ENCODE measurements at regions not wholly inside any gene's neighbourhood (a gene's known extent, or its start where the extent isn't known, plus 50 kb on each side); places are given as distances from the start of the nearest gene placed in this dataset.
"Not testable (repeated sequence)": the region's sequence is repeated elsewhere in the genome, so short reads cannot be mapped to it uniquely, and the experiment has no call there.

- H3K4me1 ChIP-seq (ENCODE audit: control insufficient read depth in 2 of 2, insufficient read depth in 2 of 2, low read length in 2 of 2) = peaks cover 10 to 14% of the 10 kb centered on the region in 2 donors
- H3K36me3 ChIP-seq (ENCODE audit: control insufficient read depth in 2 of 2, insufficient read depth in 2 of 2, low read length in 2 of 2) = no peaks in the 10 kb centered on the region
- H3K9me3 ChIP-seq (ENCODE audit: control insufficient read depth in 2 of 2, low read length in 2 of 2) = no peaks in the 10 kb centered on the region
- no peak overlapping the region for H3K4me3 ChIP-seq (ENCODE audit: low read length in 2 of 2)
- no peak overlapping the region for H3K27ac ChIP-seq (ENCODE audit: low read depth in 2 of 2, low read length in 2 of 2)
- no peak overlapping the region for H3K9ac ChIP-seq (ENCODE audit: low read depth in 1 of 2, low read length in 2 of 2)
- no peaks in the 10 kb centered on the region for H3K27me3 ChIP-seq (ENCODE audit: control insufficient read depth in 2 of 2, insufficient read depth in 2 of 2, low read length in 2 of 2)
Measured at GRCh38 chr7:101724957-101725356, 92.5 kb upstream of the CUX1 start.

GRCh38 chr7:101725921-101726320, 91.5 kb upstream of the CUX1 start:
- no peaks in the 10 kb centered on the region for H3K27me3 ChIP-seq (ENCODE audit: control insufficient read depth in 2 of 2, insufficient read depth in 2 of 2, low read length in 2 of 2)
- H3K9me3 ChIP-seq (ENCODE audit: control insufficient read depth in 2 of 2, low read length in 2 of 2) = no peaks in the 10 kb centered on the region
- H3K27ac ChIP-seq (ENCODE audit: low read depth in 2 of 2, low read length in 2 of 2) = no peak overlapping the region
- H3K36me3 ChIP-seq (ENCODE audit: control insufficient read depth in 2 of 2, insufficient read depth in 2 of 2, low read length in 2 of 2) = no peaks in the 10 kb centered on the region
- H3K4me3 ChIP-seq (ENCODE audit: low read length in 2 of 2) = no peak overlapping the region
- H3K9ac ChIP-seq (ENCODE audit: low read depth in 1 of 2, low read length in 2 of 2) = no peak overlapping the region
- H3K4me1 ChIP-seq (ENCODE audit: control insufficient read depth in 2 of 2, insufficient read depth in 2 of 2, low read length in 2 of 2) = peaks cover 10 to 16% of the 10 kb centered on the region in 2 donors

DNA sequence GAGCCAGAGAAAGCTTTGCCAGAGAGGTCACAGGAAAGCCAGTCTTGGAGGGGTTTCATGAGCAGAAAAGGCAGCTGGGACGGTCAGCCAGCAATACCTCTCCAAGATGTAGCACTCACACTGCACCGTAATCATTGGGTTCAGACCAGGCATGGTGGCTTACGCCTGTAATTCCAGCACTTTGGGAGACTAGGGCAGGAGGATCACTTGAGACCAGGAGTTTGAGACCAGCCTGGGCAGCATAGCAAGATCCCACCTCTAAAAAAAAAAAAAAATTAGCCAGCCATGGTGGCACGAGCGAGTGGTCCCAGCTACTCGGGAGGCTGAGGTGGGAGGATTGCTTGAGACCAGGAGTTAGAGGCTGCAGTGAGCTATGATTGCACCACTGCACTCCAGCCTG, 90.2 kb upstream of the CUX1 start:
- no peaks in the 10 kb centered on the region for H3K9me3 ChIP-seq (ENCODE audit: control insufficient read depth in 2 of 2, low read length in 2 of 2)
- no peak overlapping the region for H3K9ac ChIP-seq (ENCODE audit: low read depth in 1 of 2, low read length in 2 of 2)
- H3K4me3 ChIP-seq (ENCODE audit: low read length in 2 of 2) = no peak overlapping the region
- H3K4me1 ChIP-seq (ENCODE audit: control insufficient read depth in 2 of 2, insufficient read depth in 2 of 2, low read length in 2 of 2) = peaks cover 10 to 16% of the 10 kb centered on the region in 2 donors
- H3K27ac ChIP-seq (ENCODE audit: low read depth in 2 of 2, low read length in 2 of 2) = no peak overlapping the region
- H3K36me3 ChIP-seq (ENCODE audit: control insufficient read depth in 2 of 2, insufficient read depth in 2 of 2, low read length in 2 of 2) = no peaks in the 10 kb centered on the region
- no peaks in the 10 kb centered on the region for H3K27me3 ChIP-seq (ENCODE audit: control insufficient read depth in 2 of 2, insufficient read depth in 2 of 2, low read length in 2 of 2)

DNA sequence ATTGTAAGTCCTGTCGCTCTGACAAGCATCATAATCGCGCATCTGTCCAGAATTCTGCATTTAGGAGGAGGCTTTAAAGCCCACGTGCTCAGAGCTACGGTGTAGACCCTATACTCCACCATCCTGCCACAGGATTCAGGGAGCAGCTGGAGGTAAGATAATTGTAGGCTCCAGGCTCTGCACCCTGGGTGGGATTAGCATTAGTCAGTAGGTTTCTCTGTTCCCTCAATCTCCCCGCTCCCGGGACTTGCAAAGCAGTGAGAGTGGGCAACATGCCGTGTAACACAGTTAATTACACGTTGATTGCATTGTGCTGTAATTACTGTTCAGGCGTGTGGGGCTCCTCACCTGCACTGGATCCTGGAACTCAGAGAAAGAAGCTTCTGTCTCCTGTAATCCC, 89.3 kb upstream of the CUX1 start:
- H3K36me3 ChIP-seq (ENCODE audit: control insufficient read depth in 2 of 2, insufficient read depth in 2 of 2, low read length in 2 of 2) = no peaks in the 10 kb centered on the region
- peaks cover 10 to 11% of the 10 kb centered on the region in 2 donors for H3K4me1 ChIP-seq (ENCODE audit: control insufficient read depth in 2 of 2, insufficient read depth in 2 of 2, low read length in 2 of 2)
- peak overlapping the region in 1 of 2 donors; percentile 32 for H3K27ac ChIP-seq (ENCODE audit: low read depth in 2 of 2, low read length in 2 of 2)
- H3K9ac ChIP-seq (ENCODE audit: low read depth in 1 of 2, low read length in 2 of 2) = no peak overlapping the region
- no peaks in the 10 kb centered on the region for H3K9me3 ChIP-seq (ENCODE audit: control insufficient read depth in 2 of 2, low read length in 2 of 2)
- no peaks in the 10 kb centered on the region for H3K27me3 ChIP-seq (ENCODE audit: control insufficient read depth in 2 of 2, insufficient read depth in 2 of 2, low read length in 2 of 2)
- H3K4me3 ChIP-seq (ENCODE audit: low read length in 2 of 2) = no peak overlapping the region

DNA sequence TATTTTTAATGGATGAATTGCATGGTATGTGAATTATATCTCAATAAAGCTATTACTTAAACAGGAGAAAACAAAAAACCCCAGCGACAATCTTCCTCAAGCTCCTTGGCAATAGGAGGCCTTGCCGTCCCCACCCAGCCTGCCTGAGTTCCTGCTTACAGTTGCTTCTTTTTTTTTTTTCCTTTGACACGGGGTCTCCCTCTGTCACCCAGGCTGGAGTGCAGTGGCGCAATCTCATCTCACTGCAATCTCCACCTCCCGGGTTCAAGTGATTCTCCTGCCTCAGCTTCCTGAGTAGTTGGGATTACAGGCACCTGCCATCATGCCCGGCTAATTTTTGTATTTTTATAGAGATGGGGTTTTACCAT, 88.6 kb upstream of the CUX1 start:
- not testable (repeated sequence) for H3K4me3 ChIP-seq (ENCODE audit: low read length in 2 of 2); H3K36me3 ChIP-seq (ENCODE audit: control insufficient read depth in 2 of 2, insufficient read depth in 2 of 2, low read length in 2 of 2); H3K9me3 ChIP-seq (ENCODE audit: control insufficient read depth in 2 of 2, low read length in 2 of 2); H3K27me3 ChIP-seq (ENCODE audit: control insufficient read depth in 2 of 2, insufficient read depth in 2 of 2, low read length in 2 of 2)
- peak overlapping the region in 1 of 2 donors; percentile 24 for H3K9ac ChIP-seq (ENCODE audit: low read depth in 1 of 2, low read length in 2 of 2)
- H3K27ac ChIP-seq (ENCODE audit: low read depth in 2 of 2, low read length in 2 of 2) = peak overlapping the region; percentile 87 to 89
- H3K4me1 ChIP-seq (ENCODE audit: control insufficient read depth in 2 of 2, insufficient read depth in 2 of 2, low read length in 2 of 2) = peaks cover 11 to 15% of the 10 kb centered on the region in 2 donors

DNA sequence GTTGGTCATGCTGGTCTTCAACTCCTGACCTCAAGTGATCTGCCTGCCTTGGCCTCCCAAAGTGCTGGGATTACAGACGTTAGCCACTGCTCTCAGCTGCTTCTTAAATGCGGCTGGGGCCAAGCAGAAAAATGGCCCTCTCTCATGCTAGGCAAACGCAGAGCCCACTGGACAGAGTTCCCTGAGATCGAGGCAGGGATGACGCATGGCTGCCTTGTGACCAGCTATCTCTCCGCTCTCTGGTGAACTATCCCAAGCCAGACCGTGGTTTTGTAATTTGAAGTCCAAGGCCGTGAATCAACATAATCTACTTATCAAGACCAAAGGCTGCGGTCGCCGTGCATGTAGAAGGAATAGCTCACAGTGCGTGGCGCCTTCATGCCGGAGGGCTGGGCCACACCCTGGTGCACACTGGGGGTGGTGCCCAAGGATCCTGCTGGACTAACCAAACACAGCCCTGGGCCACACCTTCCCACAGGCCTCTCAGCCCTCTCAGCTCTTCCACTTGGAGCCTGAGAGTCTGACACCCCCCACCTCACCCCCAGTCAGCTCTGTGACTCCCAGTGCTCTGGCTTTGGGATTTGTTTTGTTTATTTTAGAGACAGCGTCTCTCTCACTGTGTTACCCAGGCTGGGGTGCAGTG, 88.1 kb upstream of the CUX1 start:
- Histone ChIP-seq H3K9me3 (ENCODE audit: control insufficient read depth in 2 of 2, low read length in 2 of 2) (no peaks in the 10 kb centered on the region), H3K27me3 (ENCODE audit: control insufficient read depth in 2 of 2, insufficient read depth in 2 of 2, low read length in 2 of 2) (no peaks in the 10 kb centered on the region), H3K27ac (ENCODE audit: low read depth in 2 of 2, low read length in 2 of 2) (peak overlapping the region; percentile 87 to 89), H3K4me3 (ENCODE audit: low read length in 2 of 2) (peak overlapping the region; percentile 11 to 26), H3K9ac (ENCODE audit: low read depth in 1 of 2, low read length in 2 of 2) (peak overlapping the region; percentile 1 to 24), H3K4me1 (ENCODE audit: control insufficient read depth in 2 of 2, insufficient read depth in 2 of 2, low read length in 2 of 2) (peaks cover 11 to 15% of the 10 kb centered on the region in 2 donors), H3K36me3 (ENCODE audit: control insufficient read depth in 2 of 2, insufficient read depth in 2 of 2, low read length in 2 of 2) (no peaks in the 10 kb centered on the region)

- no peaks in the 10 kb centered on the region for H3K9me3 ChIP-seq (ENCODE audit: control insufficient read depth in 2 of 2, low read length in 2 of 2)
- no peak overlapping the region for H3K4me3 ChIP-seq (ENCODE audit: low read length in 2 of 2)
- no peak overlapping the region for H3K27ac ChIP-seq (ENCODE audit: low read depth in 2 of 2, low read length in 2 of 2)
- H3K4me1 ChIP-seq (ENCODE audit: control insufficient read depth in 2 of 2, insufficient read depth in 2 of 2, low read length in 2 of 2) = peaks cover 11 to 15% of the 10 kb centered on the region in 2 donors
- no peaks in the 10 kb centered on the region for H3K36me3 ChIP-seq (ENCODE audit: control insufficient read depth in 2 of 2, insufficient read depth in 2 of 2, low read length in 2 of 2)
- no peak overlapping the region for H3K9ac ChIP-seq (ENCODE audit: low read depth in 1 of 2, low read length in 2 of 2)
- H3K27me3 ChIP-seq (ENCODE audit: control insufficient read depth in 2 of 2, insufficient read depth in 2 of 2, low read length in 2 of 2) = no peaks in the 10 kb centered on the region
Measured at GRCh38 chr7:101731502-101732084, 85.8 kb upstream of the CUX1 start.

GRCh38 chr7:101733713-101734475, 83.5 kb upstream of the CUX1 start:
- H3K4me1 ChIP-seq (ENCODE audit: control insufficient read depth in 2 of 2, insufficient read depth in 2 of 2, low read length in 2 of 2) = peaks cover 11 to 15% of the 10 kb centered on the region in 2 donors
- H3K4me3 ChIP-seq (ENCODE audit: low read length in 2 of 2) = peak overlapping the region; percentile 43 to 65
- no peaks in the 10 kb centered on the region for H3K9me3 ChIP-seq (ENCODE audit: control insufficient read depth in 2 of 2, low read length in 2 of 2)
- no peak overlapping the region for H3K27ac ChIP-seq (ENCODE audit: low read depth in 2 of 2, low read length in 2 of 2)
- peak overlapping the region; percentile 52 to 54 for H3K9ac ChIP-seq (ENCODE audit: low read depth in 1 of 2, low read length in 2 of 2)
- H3K27me3 ChIP-seq (ENCODE audit: control insufficient read depth in 2 of 2, insufficient read depth in 2 of 2, low read length in 2 of 2) = no peaks in the 10 kb centered on the region
- no peaks in the 10 kb centered on the region for H3K36me3 ChIP-seq (ENCODE audit: control insufficient read depth in 2 of 2, insufficient read depth in 2 of 2, low read length in 2 of 2)

DNA sequence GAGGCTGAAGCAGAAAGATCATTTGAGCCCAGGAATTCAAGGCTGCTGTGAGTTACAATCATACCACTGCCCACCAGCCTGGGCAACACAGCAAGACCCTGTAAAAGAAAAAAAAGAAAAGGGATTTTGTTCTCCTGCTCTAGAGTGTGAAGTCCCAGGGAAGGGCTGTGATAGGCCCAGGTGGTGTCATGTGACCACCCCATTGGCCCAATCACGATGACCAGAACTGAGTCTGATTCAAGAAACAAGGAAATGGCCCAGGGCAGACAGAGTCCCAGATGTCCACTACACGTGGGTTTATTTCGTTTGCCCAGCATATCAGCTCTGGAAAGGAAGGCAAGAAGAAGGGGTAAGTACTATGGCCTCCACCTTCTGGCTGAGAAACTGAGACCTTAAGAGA, 81.3 kb upstream of the CUX1 start:
- Histone ChIP-seq H3K9me3 (ENCODE audit: control insufficient read depth in 2 of 2, low read length in 2 of 2) (no peaks in the 10 kb centered on the region), H3K27ac (ENCODE audit: low read depth in 2 of 2, low read length in 2 of 2) (no peak overlapping the region), H3K4me3 (ENCODE audit: low read length in 2 of 2) (no peak overlapping the region), H3K4me1 (ENCODE audit: control insufficient read depth in 2 of 2, insufficient read depth in 2 of 2, low read length in 2 of 2) (peaks cover 3 to 7% of the 10 kb centered on the region in 2 donors), H3K27me3 (ENCODE audit: control insufficient read depth in 2 of 2, insufficient read depth in 2 of 2, low read length in 2 of 2) (no peaks in the 10 kb centered on the region), H3K36me3 (ENCODE audit: control insufficient read depth in 2 of 2, insufficient read depth in 2 of 2, low read length in 2 of 2) (no peaks in the 10 kb centered on the region), H3K9ac (ENCODE audit: low read depth in 1 of 2, low read length in 2 of 2) (no peak overlapping the region)

DNA sequence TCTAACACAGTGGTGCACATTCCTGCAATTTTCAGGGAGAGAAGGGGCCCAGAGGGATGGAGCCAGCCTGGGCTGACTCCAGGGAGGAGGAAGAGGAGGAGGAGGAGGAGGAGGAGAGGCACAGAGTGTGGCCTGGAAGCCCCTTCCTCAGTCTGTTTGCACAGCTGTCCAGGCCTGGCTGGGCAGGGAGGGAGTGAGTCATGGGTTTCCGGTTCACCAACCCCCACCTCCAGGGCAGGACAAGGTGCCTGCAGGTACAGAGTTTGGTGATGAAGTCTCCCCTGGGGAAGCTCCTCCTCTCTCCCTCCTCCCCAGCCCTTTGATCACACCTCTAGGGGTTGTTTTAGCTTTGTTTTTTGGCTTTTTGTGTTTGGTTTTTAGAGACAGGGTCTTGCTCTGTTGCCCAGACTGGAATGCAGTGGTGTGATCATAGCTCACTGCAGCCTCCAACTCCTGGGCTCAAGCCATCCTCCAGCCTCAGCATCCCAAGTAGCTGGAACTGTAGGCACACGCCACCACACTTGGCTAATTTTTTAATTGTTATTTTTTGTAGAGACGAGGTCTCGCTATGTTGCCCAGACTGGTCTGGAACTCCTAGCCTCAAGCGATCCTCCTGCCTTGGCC, 77.5 kb upstream of the CUX1 start:
- peaks cover 4 to 6% of the 10 kb centered on the region in 2 donors for H3K4me1 ChIP-seq (ENCODE audit: control insufficient read depth in 2 of 2, insufficient read depth in 2 of 2, low read length in 2 of 2)
- no peak overlapping the region for H3K4me3 ChIP-seq (ENCODE audit: low read length in 2 of 2)
- H3K27ac ChIP-seq (ENCODE audit: low read depth in 2 of 2, low read length in 2 of 2) = no peak overlapping the region
- no peaks in the 10 kb centered on the region for H3K27me3 ChIP-seq (ENCODE audit: control insufficient read depth in 2 of 2, insufficient read depth in 2 of 2, low read length in 2 of 2)
- H3K9ac ChIP-seq (ENCODE audit: low read depth in 1 of 2, low read length in 2 of 2) = no peak overlapping the region
- H3K9me3 ChIP-seq (ENCODE audit: control insufficient read depth in 2 of 2, low read length in 2 of 2) = no peaks in the 10 kb centered on the region
- H3K36me3 ChIP-seq (ENCODE audit: control insufficient read depth in 2 of 2, insufficient read depth in 2 of 2, low read length in 2 of 2) = no peaks in the 10 kb centered on the region
